ENCODE measurements at regions not wholly inside any gene's neighbourhood (a gene's known extent, or its start where the extent isn't known, plus 50 kb on each side); places are given as distances from the start of the nearest gene placed in this dataset.
"Not testable (repeated sequence)": the region's sequence is repeated elsewhere in the genome, so short reads cannot be mapped to it uniquely, and the experiment has no call there.

DNA sequence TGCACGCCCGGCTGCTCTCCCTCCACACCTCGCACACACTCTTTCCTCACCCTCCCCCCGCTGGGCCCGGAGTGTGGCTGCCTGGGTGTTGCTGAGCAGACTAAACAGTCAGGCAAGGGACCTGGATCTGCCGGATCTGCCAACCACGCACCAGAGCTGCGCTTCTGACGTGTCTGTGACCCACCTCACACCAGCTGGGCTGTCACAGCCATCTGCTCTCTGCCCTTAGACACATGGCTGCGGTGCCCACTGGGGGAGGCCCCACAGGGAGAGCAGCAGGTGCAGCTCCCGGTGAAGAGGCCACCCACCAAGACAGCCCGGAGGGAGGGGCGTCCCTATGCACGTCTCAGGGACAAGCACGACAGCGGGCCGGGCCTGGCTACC is 5403.1 kb upstream of the TPTE start:
- DNase-seq (ENCODE audit: low spot score); H3K4me3 ChIP-seq; H3K4me1 ChIP-seq; H3K36me3 ChIP-seq; H3K9me3 ChIP-seq; H3K27me3 ChIP-seq; H3K27ac ChIP-seq: not testable (repeated sequence)

DNA sequence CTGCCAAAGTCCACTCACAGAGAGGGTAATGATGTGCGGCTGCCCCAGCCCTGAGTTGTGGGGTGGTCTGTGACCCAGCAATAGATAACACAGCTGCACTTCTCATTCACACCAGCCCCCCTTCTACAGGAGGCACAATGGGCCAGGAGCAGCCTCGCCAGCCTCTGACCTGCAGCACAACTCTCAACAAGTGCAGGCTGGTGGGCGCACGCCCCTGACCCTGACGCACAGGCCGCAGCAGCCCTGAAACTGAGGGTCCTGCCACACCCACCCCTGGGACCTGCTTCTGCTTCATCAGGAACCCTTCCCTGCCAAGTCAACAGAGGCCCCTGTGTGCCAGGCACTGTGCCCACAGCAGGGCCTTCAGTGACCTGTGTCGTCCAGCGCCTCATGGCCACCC is 5402.2 kb upstream of the TPTE start:
- not testable (repeated sequence) for H3K4me1 ChIP-seq; H3K9me3 ChIP-seq; H3K27me3 ChIP-seq; DNase-seq (ENCODE audit: low spot score); H3K27ac ChIP-seq; H3K4me3 ChIP-seq; H3K36me3 ChIP-seq

DNA sequence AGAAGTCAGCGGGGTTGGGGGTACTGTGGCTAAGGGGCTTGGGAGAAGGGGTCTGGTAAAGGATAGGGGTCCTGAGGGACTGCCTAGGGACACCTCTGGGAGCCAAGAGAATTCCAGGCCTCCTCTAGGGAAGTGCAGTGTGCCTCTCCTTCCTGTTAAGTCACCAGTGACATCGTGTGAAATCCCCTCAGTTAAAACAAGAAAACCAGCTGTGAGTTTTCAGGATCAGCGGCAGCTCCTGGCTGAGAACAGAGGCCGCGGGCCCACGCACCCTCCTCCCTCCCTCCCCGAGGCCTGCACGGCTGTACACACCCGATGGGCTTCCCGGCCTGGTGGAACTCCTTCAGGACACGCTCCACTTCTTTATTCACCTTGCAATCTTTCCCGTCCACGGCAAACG is 5400.0 kb upstream of the TPTE start:
- not testable (repeated sequence) for H3K9me3 ChIP-seq, H3K4me1 ChIP-seq, H3K4me3 ChIP-seq, H3K27me3 ChIP-seq, H3K36me3 ChIP-seq
- peak; percentile 59 for DNase-seq (ENCODE audit: low spot score)
- peak overlapping the region; percentile 48 to 59 for H3K27ac ChIP-seq

DNA sequence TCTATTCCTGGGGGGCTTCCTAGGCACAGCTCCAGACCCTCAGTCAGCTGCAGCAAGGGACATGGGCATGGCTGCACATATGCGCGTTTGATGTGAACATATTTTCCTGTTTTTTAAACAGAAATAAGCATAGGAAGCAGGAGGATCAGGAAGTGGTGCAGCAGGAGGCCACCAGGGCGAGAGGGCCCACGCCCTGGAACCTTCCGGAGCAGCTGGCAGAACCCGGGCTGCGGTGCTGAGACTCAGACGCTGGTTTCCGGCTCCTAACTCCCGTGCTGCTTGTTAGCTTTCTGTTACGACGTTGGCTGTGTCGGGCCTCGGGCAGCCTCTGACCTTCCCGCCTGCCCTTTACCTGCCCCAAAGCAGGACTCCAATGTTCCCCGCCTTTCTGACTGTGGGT is 5399.5 kb upstream of the TPTE start:
- not testable (repeated sequence) for H3K27me3 ChIP-seq; H3K4me3 ChIP-seq; DNase-seq (ENCODE audit: low spot score); H3K36me3 ChIP-seq; H3K4me1 ChIP-seq; H3K9me3 ChIP-seq
- peak overlapping the region in 1 of 2 donors; percentile 64 for H3K27ac ChIP-seq

DNA sequence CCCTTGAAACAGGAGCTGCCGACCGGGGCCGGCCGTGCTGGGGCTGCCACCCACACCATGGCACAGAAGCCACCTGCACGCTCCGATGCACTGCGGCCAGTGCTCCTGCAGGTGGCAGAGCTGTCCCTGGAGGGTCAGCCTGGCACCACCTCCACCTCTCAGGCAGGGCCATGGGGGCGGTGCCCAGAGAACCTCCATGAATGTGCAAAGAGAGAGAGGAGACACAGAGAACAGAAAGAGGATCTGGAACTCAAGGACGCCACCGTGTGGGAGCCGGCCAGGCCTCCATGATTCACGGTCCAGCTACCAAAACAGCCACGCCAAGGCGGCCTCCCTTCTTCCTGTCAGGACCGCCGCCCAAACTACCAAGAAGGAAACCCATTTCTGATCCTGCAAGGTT is 5397.7 kb upstream of the TPTE start:
- H3K27ac ChIP-seq = not testable (repeated sequence)
- DNase-seq (ENCODE audit: low spot score) = peak; percentile 91
- TF ChIP-seq, protein P1, sequence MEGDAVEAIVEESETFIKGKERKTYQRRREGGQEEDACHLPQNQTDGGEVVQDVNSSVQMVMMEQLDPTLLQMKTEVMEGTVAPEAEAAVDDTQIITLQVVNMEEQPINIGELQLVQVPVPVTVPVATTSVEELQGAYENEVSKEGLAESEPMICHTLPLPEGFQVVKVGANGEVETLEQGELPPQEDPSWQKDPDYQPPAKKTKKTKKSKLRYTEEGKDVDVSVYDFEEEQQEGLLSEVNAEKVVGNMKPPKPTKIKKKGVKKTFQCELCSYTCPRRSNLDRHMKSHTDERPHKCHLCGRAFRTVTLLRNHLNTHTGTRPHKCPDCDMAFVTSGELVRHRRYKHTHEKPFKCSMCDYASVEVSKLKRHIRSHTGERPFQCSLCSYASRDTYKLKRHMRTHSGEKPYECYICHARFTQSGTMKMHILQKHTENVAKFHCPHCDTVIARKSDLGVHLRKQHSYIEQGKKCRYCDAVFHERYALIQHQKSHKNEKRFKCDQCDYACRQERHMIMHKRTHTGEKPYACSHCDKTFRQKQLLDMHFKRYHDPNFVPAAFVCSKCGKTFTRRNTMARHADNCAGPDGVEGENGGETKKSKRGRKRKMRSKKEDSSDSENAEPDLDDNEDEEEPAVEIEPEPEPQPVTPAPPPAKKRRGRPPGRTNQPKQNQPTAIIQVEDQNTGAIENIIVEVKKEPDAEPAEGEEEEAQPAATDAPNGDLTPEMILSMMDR (IDR thresholded peaks at IDR 0.05) = peak in 1 of 2 donors; percentile 54

DNA sequence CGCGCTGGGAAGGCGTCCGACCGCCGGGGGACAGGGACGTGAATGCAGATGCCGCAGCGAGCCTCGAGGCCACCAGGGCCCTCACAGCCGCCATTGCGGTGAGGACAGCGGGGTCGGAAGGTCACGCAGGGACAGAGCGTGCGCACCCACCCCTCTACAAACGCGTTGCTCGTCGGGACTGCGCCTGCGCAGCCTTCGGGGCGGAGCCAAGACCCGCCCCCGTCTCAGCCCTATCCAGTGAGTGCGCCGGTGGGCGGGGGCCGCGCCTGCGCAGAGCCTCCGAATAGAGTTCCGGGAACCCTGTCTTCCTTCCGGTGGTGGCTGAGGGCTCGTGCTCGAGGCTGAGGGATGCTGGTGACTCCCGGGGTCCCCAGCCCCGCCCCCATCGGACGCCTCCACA is 5393.1 kb upstream of the TPTE start:
- H3K4me1 ChIP-seq, H3K27me3 ChIP-seq, H3K9me3 ChIP-seq, H3K36me3 ChIP-seq: not testable (repeated sequence)
- Histone ChIP-seq H3K27ac (peak overlapping the region; percentile 51 to 73), H3K4me3 (peak overlapping the region; percentile 49 to 56)
- peak; percentile 96 for DNase-seq (ENCODE audit: low spot score)

More for the DNA sequence above, 5397.7 kb upstream of the TPTE start:
- H3K9me3 ChIP-seq, H3K27me3 ChIP-seq, H3K4me1 ChIP-seq, H3K4me3 ChIP-seq, H3K36me3 ChIP-seq: not testable (repeated sequence)

DNA sequence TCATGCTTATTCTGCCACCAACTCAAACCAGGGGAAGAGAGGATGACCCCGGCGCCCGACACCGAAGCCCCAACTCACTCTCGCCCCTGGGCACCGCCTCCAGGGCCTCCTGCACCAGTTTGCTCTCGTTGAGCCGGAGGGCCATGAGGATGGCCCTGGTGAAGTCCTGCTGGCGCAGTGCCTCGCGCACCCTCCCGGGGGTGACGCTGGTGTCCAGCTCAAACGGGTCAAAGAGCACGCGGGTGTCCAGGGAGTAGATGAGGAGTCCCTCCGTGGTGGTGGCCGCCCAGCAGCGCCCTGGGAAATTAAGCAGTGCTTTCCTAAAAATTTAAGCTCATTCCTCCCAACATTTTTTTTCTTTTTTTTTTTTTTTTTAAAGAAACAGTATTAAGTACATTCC is 5387.6 kb upstream of the TPTE start:
- H3K4me1 ChIP-seq, H3K9me3 ChIP-seq, H3K4me3 ChIP-seq: not testable (repeated sequence)

DNA sequence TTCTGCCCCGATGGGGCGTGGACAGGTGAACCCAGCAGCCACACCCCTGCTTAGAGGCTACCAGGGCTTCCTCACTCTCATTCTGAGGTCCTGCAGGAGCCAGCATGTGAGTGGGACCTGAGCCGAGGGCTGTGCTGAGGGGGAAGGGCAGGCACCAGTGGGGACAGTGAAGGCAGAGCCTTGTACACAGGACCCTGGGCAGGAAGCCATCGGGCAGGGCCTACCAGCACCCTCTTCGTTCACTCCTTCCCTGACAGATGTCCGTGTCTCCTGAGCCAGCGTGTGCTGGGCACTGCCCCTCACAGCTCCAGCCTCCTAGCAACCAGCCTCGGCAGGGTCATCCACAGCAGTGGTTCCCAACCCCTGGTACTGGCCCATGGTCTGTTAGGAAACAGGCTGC is 5385.0 kb upstream of the TPTE start:
- not testable (repeated sequence) for H3K4me1 ChIP-seq; H3K9me3 ChIP-seq; H3K27me3 ChIP-seq; H3K36me3 ChIP-seq; DNase-seq (ENCODE audit: low spot score); H3K27ac ChIP-seq; H3K4me3 ChIP-seq

More for the DNA sequence above, 5387.6 kb upstream of the TPTE start:
- H3K27me3 ChIP-seq; H3K27ac ChIP-seq; DNase-seq (ENCODE audit: low spot score); H3K36me3 ChIP-seq: not testable (repeated sequence)

DNA sequence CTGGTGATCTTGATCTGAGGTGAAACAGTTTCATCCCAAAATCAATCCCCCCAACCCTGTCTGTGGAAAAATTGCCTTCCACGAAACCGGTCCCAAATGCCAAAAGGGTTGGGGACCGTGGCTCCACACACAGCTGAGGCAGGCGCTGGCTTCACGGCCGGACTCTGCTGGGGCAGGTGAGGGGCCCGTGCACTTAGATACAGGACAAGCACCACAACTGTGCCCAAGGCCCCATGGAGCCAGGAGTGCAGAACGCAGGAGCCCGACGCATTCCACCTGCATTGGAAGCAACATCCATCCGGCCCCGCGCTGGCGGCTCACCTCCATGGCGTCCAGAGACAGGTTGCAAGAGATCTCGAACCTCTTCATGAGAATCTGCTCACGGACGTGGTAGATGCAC is 5384.4 kb upstream of the TPTE start:
- H3K4me3 ChIP-seq = not testable (repeated sequence)

DNA sequence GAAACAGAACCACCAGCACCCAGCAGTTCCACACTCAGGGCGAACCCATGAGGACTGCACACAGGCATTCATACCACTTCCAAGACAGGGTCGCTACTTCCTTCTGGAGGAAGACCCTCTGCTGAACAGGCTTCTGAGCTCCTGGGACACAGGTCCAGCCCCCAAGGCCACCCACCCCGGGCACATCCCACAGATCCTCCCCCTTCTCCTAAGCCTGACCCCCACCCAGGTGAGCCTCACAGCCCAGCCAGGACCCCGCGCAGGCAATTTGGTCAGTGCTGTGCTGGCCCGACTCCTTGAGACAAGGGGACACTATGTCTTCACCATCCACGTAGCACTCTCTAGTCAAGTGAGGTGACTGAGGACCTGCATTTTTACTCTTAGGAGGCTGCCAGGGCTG is 5382.7 kb upstream of the TPTE start:
- not testable (repeated sequence) for H3K9me3 ChIP-seq, H3K4me3 ChIP-seq, H3K36me3 ChIP-seq, H3K27ac ChIP-seq, H3K4me1 ChIP-seq, H3K27me3 ChIP-seq
- DNase-seq (ENCODE audit: low spot score) = peak; percentile 50

More for the DNA sequence above, 5384.4 kb upstream of the TPTE start:
- not testable (repeated sequence) for DNase-seq (ENCODE audit: low spot score); H3K27me3 ChIP-seq; H3K36me3 ChIP-seq; H3K9me3 ChIP-seq; H3K27ac ChIP-seq; H3K4me1 ChIP-seq

DNA sequence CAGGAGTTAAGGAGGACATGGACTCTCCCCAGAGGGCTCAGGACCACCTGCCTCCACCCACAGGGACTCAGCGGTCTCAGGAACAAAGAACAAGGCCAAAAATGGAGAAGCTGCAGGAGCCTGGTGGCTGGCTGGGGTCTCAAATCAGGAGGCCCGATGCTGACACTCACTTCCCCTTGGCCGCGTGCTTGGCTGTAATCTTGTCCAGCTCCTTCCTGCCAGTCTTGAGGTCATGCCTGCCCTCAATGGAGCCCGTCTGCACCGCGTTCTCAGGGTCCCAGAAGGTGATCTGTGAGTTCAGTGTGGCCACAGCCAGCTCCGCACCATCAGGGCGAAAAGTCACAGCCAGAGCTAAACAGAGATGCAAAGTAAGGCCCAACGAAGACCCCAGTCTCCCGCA is 5381.9 kb upstream of the TPTE start:
- not testable (repeated sequence) for H3K27ac ChIP-seq; H3K4me1 ChIP-seq; H3K9me3 ChIP-seq; H3K27me3 ChIP-seq; DNase-seq (ENCODE audit: low spot score); H3K4me3 ChIP-seq; H3K36me3 ChIP-seq

DNA sequence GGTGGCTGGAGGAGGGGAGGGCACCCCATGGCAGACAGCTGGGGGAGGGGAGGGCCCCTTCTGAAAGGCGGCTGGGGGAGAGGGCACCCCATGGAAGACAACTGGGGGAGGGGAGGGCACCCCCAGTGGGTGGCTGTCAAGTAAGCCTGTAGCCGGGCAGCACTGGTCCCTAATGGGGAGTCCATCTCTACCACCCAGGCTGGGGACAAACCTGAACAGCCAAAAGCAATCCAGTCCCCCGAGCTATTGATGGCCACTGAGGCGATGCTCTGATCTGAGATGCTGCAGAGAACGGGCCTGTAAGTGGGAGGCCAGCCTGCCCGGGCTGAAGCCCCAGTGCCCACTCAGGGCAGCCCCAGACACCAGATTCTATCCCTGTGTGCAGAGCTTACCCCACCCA is 5378.4 kb upstream of the TPTE start:
- not testable (repeated sequence) for H3K27me3 ChIP-seq; DNase-seq (ENCODE audit: low spot score); H3K9me3 ChIP-seq; H3K36me3 ChIP-seq; H3K4me3 ChIP-seq; H3K27ac ChIP-seq; H3K4me1 ChIP-seq

DNA sequence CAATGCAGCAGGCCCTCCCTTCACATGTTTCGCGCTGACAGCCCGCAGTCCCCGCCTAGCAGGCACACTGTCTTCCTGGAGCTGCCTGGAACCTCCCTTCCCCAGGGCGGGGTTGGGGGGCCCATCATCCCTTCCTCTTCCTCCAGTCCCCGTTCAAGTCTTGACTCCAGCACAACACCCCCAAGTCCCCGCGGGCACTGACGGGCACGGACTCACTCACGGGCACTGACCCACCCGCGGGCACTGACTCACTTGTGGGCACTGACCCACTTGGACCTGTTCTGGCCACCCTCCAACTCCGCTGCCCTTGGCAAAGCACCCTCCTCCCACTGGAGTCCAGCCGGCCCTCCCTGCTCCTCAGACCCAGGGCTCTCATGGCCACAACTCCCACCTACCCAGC is 5376.7 kb upstream of the TPTE start:
- H3K36me3 ChIP-seq, H3K4me3 ChIP-seq, H3K27me3 ChIP-seq, H3K9me3 ChIP-seq, H3K4me1 ChIP-seq, H3K27ac ChIP-seq: not testable (repeated sequence)
- DNase-seq (ENCODE audit: low spot score) = peak; percentile 52

DNA sequence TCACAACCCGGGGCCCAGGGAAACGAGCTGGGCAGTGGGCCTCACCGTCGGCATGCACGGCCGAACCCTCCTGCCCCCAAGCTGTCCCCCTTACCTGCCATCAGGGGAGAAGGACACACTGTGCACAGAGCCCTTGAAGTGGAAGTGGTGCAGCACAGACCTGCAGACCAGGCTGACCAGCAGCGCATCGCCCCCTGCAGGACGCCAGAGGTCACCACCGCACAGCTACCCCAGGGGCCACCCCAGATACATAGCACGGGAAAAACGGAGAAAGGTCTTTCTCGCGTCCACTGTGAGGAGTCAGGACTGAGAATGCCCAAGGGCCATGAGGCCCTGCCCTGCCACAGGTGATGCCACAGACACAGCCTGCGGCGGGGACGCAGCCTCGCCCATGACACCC is 5373.7 kb upstream of the TPTE start:
- H3K4me3 ChIP-seq; H3K36me3 ChIP-seq; H3K27me3 ChIP-seq; H3K9me3 ChIP-seq; DNase-seq (ENCODE audit: low spot score); H3K4me1 ChIP-seq; H3K27ac ChIP-seq: not testable (repeated sequence)

DNA sequence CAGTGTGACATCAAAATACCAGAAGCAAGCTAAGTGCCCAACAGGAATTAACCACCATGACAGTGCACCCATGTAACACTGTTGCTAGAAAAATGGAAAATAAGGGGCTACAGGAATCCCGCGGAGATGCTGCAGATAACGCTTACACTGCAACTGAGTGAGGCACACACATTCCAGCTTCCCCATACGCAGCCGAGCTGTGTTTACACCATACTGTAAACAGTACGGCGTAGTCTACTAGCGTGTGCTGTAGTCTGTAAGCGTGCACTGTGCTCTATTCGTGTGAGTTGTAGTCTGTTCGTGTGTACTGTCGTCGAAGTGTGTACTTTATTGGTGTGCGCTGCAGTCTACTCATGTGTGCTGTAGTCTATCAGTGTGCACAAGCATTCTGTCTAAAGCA is 5372.2 kb upstream of the TPTE start:
- not testable (repeated sequence) for H3K27ac ChIP-seq; H3K9me3 ChIP-seq; H3K4me1 ChIP-seq; H3K36me3 ChIP-seq; H3K27me3 ChIP-seq; H3K4me3 ChIP-seq; DNase-seq (ENCODE audit: low spot score)

All from right atrium auricular region (tissue), 2 donors.